Naive thymus-derived CD8-positive, alpha-beta T cell (primary cell): ENCODE measurements at regions not wholly inside any gene's neighbourhood (a gene's known extent, or its start where the extent isn't known, plus 50 kb on each side); places are given as distances from the start of the nearest gene placed in this dataset.
"Not testable (repeated sequence)": the region's sequence is repeated elsewhere in the genome, so short reads cannot be mapped to it uniquely, and the experiment has no call there.

Experiments
- ATAC-seq, 2 donors: fragments of 150-1000 bp; cut with Tn5 transposase in 1 of 2; sonication (Bioruptor Pico), chemical (Tn5 transposase) in 1 of 2; 1 replicate in 1 of 2; 2 replicates in 1 of 2; pipeline ENCODE4 v1.10.0; 2021; ENCODE audit warnings: mild to moderate bottlenecking in 2 of 2, moderate library complexity in 2 of 2
- POLR2A ChIA-PET: fragments of 350-600 bp; sonication (Branson Sonifier 250); formaldehyde crosslinking; loops from one replicate; lab custom pipeline; 2021; ENCODE audit warnings: antibody characterized with exemption; lab: Charles Lee
- DNase-seq, 10 donors: peaks; one replicate each; pipeline versions ENCODE4 v3.0.0 to v3.0.0-alpha.2; 2020 to 2022
- H3K27ac Mint-ChIP-seq, 10 donors: one replicate each; pipeline ENCODE4 v1.8.0; 2020 to 2022; ENCODE audit warnings: mild to moderate bottlenecking in 10 of 10, mixed read lengths in 10 of 10, moderate library complexity in 4 of 10, inconsistent platforms in 1 of 10
- H3K27me3 Mint-ChIP-seq, 5 donors: one replicate each; pipeline ENCODE4 v1.8.0; 2021 to 2022; ENCODE audit warnings: mixed read lengths in 5 of 5
- H3K36me3 Mint-ChIP-seq, 3 donors: one replicate each; pipeline ENCODE4 v1.8.0; 2020 to 2022; ENCODE audit warnings: mixed read lengths in 3 of 3, mild to moderate bottlenecking in 2 of 3, inconsistent platforms in 1 of 3
- H3K4me1 Mint-ChIP-seq, 4 donors: one replicate each; pipeline ENCODE4 v1.8.0; 2021 to 2022; ENCODE audit warnings: mixed read lengths in 4 of 4
- H3K4me3 Mint-ChIP-seq, 10 donors: one replicate each; pipeline ENCODE4 v1.8.0; 2020 to 2022; ENCODE audit warnings: mild to moderate bottlenecking in 10 of 10, mixed read lengths in 10 of 10, moderate library complexity in 6 of 10, inconsistent platforms in 1 of 10
- H3K9me3 Mint-ChIP-seq, 9 donors: one replicate each; pipeline ENCODE4 v1.8.0; 2020 to 2022; ENCODE audit warnings: mixed read lengths in 9 of 9, mild to moderate bottlenecking in 3 of 9, inconsistent platforms in 1 of 9, moderate library complexity in 1 of 9

DNA sequence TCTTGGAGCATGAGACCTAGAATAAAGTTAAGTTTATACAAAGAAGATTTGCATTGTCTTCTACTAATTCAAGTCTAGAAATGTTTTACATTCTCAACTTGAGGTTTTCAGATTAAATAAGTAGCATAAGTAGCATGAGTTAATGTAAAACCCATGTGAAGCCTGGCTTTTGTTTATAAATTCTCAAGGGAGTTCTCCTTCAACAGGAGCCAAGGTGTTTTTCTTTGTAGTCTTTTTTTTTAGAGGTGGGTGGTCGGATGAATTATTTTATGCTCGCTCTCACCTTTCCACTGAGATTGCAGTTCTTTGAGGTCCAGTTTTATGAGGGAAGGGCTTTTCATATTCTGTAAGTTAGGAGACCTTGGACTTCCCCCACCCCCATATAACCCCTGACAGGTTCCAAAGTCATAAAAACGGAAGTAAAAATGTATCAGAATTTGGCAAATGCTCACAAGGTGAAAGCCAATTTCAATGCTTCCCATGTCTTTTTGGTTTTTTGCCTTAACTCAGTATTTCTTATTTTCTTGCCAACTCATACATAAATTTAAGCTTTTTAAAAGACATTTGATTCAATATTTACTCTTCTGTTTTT is 244.3 kb upstream of the ASCC3 start:
- Mint-ChIP-seq H3K4me1 (no peaks in the 10 kb centered on the region), H3K36me3 (no peaks in the 10 kb centered on the region), H3K9me3 (no peaks in the 10 kb centered on the region), H3K27ac (no peak overlapping the region), H3K27me3 (no peaks in the 10 kb centered on the region), H3K4me3 (no peak overlapping the region)
- ATAC-seq (no peak), DNase-seq (no peak)
- POLR2A ChIA-PET: no interaction called here

- H3K27me3 Mint-ChIP-seq: no peaks in the 10 kb centered on the region
These were observed 245.4 kb upstream of the ASCC3 start for GRCh38 chr6:101126501-101126900.

DNA sequence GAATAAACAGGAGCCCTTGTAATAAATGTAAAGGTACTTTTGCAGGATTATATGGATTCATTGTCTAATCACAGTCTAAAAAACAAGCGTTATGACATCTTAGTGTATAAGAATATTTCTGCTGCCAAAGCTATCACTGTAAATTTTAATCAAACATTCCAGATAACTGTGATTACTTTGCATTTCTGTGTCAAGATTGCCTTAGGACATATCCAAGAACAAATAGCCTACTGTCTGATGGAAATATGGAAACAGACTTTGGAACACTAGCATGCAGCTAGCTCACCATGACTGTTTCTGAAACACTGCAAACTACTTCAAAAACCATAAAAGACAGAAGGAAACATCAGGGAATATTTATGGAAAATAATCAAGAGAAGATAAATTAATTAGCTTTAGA is 248.7 kb upstream of the ASCC3 start:
- no peak overlapping the region for H3K4me3 Mint-ChIP-seq
- H3K9me3 Mint-ChIP-seq: no peaks in the 10 kb centered on the region
- H3K4me1 Mint-ChIP-seq: no peaks in the 10 kb centered on the region
- ATAC-seq (no peak), DNase-seq (no peak)
- POLR2A ChIA-PET: interaction anchor here (0.5 kb wide), 1 partner anchor 595 kb away, joined by 3 read pairs; no protein-coding TSS in a partner anchor
- no peak overlapping the region for H3K27ac Mint-ChIP-seq
- no peaks in the 10 kb centered on the region for H3K27me3 Mint-ChIP-seq
- no peaks in the 10 kb centered on the region for H3K36me3 Mint-ChIP-seq

More at GRCh38 chr6:101126501-101126900, 245.4 kb upstream of the ASCC3 start:
- no peak for ATAC-seq
- Mint-ChIP-seq H3K27ac (no peak overlapping the region), H3K9me3 (no peaks in the 10 kb centered on the region), H3K4me3 (no peak overlapping the region), H3K4me1 (no peaks in the 10 kb centered on the region), H3K36me3 (no peaks in the 10 kb centered on the region)
- POLR2A ChIA-PET: no interaction called here
- no peak for DNase-seq

DNA sequence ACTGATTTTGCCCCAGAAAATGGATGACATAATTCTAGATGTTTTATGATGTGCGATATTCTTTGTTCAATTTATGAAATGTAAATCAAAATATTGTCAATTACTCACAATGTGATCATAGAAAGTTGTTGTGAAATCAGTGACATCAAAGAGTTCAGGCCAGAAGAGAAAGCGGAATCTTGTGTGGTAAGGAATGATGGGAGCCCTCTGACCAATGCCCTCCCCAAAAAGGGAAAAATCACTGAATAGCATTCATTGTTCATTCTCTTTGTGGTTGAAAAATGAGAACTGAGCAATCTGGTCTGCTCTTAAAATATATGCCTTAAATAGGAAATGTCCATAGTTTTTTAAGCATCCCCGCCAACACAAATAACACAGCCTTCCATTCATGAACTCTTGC is 247.1 kb upstream of the GRIK2 start:
- no peaks in the 10 kb centered on the region for H3K36me3 Mint-ChIP-seq
- ATAC-seq (no peak), DNase-seq (no peak)
- H3K4me3 Mint-ChIP-seq: no peak overlapping the region
- H3K4me1 Mint-ChIP-seq: no peaks in the 10 kb centered on the region
- H3K9me3 Mint-ChIP-seq: peaks cover 0 to 2% (median 0%) of the 10 kb centered on the region in 9 donors
- POLR2A ChIA-PET: no interaction called here
- no peak overlapping the region for H3K27ac Mint-ChIP-seq
- H3K27me3 Mint-ChIP-seq: no peaks in the 10 kb centered on the region

GRCh38 chr6:101150226-101150625 is 243.3 kb upstream of the GRIK2 start:
- H3K4me3 Mint-ChIP-seq: no peak overlapping the region
- no peaks in the 10 kb centered on the region for H3K36me3 Mint-ChIP-seq
- no peak overlapping the region for H3K27ac Mint-ChIP-seq
- POLR2A ChIA-PET: no interaction called here
- DNase-seq: no peak
- H3K9me3 Mint-ChIP-seq: peaks cover 0 to 2% (median 0%) of the 10 kb centered on the region in 9 donors
- H3K27me3 Mint-ChIP-seq: no peaks in the 10 kb centered on the region
- H3K4me1 Mint-ChIP-seq: no peaks in the 10 kb centered on the region
- no peak for ATAC-seq

GRCh38 chr6:101157638-101158037 is 235.9 kb upstream of the GRIK2 start:
- H3K27ac Mint-ChIP-seq, H3K36me3 Mint-ChIP-seq, POLR2A ChIA-PET, H3K4me1 Mint-ChIP-seq, DNase-seq, H3K27me3 Mint-ChIP-seq, ATAC-seq: not testable (repeated sequence)
- Mint-ChIP-seq H3K9me3 (peaks cover 0 to 16% (median 6%) of the 10 kb centered on the region in 9 donors), H3K4me3 (peak overlapping the region in 1 of 10 donors; percentile 14)

- H3K4me1 Mint-ChIP-seq: no peaks in the 10 kb centered on the region
- no peak for DNase-seq
- no peaks in the 10 kb centered on the region for H3K36me3 Mint-ChIP-seq
- no peak for ATAC-seq
- H3K27me3 Mint-ChIP-seq: peaks cover 0 to 7% (median 0%) of the 10 kb centered on the region in 5 donors
- POLR2A ChIA-PET: no interaction called here
- no peak overlapping the region for H3K4me3 Mint-ChIP-seq
- peaks cover 0 to 10% (median 4%) of the 10 kb centered on the region in 9 donors for H3K9me3 Mint-ChIP-seq
- H3K27ac Mint-ChIP-seq: no peak overlapping the region
These were observed 229.9 kb upstream of the GRIK2 start for GRCh38 chr6:101163611-101164010.

- no peaks in the 10 kb centered on the region for H3K4me1 Mint-ChIP-seq
- no peak for ATAC-seq
- no peak for DNase-seq
- no peak overlapping the region for H3K27ac Mint-ChIP-seq
- H3K27me3 Mint-ChIP-seq: no peaks in the 10 kb centered on the region
- no peak overlapping the region for H3K4me3 Mint-ChIP-seq
- peaks cover 0 to 8% (median 0%) of the 10 kb centered on the region in 3 donors for H3K36me3 Mint-ChIP-seq
- H3K9me3 Mint-ChIP-seq: peaks cover 12 to 31% (median 17%) of the 10 kb centered on the region in 9 donors
- POLR2A ChIA-PET: no interaction called here
These were observed 225.9 kb upstream of the GRIK2 start for GRCh38 chr6:101167638-101168037.

DNA sequence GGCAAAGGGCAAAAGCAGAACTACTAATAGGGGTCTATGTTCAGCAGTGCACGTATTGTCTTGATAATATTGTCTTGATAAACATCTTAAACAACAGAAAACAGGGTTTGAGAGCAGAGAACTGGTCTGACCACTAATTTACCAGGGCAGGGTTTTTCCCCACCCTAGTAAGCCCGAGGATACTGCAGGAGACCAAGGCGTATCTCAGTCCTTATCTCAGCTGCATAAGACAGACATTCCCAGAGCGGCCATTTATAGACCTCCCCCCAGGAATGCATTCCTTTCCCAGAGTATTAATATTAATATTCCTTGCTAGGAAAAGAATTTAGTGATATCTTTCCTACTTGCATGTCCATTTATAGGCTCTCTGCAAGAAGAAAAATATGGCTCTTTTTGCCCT is 222.5 kb upstream of the GRIK2 start:
- ATAC-seq, POLR2A ChIA-PET, DNase-seq, H3K4me3 Mint-ChIP-seq, H3K36me3 Mint-ChIP-seq, H3K27ac Mint-ChIP-seq, H3K4me1 Mint-ChIP-seq, H3K27me3 Mint-ChIP-seq: not testable (repeated sequence)
- peaks cover 13 to 31% (median 18%) of the 10 kb centered on the region in 9 donors for H3K9me3 Mint-ChIP-seq

DNA sequence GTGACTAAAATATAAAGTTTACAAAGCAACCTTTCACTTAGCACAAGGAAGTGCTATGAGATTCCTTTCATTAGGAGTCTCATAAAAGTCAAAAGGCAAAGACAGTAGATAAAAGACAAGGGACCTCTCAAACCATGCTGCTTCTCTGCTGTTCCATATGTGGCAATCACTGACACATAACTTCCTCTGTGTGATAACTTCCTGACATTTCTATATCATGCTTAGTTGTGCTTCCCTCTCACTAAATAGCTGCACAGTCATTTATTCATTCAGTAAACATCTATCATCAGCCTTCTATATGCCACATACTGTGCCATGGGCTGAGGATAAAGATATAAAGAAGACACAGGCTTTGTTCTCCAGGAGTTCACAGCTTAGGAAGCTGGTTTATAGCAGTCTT is 214.8 kb upstream of the GRIK2 start:
- Mint-ChIP-seq H3K9me3 (peaks cover 0 to 4% (median 0%) of the 10 kb centered on the region in 9 donors), H3K4me3 (no peak overlapping the region), H3K27me3 (peaks cover 0 to 2% (median 0%) of the 10 kb centered on the region in 5 donors), H3K36me3 (no peaks in the 10 kb centered on the region), H3K27ac (no peak overlapping the region), H3K4me1 (no peaks in the 10 kb centered on the region)
- POLR2A ChIA-PET: no interaction called here
- no peak for ATAC-seq
- no peak for DNase-seq

DNA sequence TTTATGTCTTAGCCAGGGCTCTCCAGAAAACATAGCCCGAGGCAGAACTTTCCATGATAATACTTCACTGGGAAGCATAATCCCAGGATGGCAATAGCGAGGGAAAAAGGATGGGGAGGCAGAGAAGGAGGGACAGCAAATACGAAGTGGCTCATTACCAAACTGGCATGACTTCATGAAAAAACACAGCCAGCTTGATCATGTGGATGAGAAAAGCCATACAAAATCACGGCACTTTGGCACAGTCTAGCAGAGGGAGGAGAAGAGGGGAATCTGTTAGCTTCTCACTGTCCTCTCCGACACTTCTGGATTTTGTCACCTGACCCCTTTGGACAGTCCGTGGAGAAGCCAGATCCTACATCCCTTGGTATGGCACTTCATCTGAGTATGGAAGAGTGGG is 212.5 kb upstream of the GRIK2 start:
- POLR2A ChIA-PET: no interaction called here
- no peak overlapping the region for H3K27ac Mint-ChIP-seq

GRCh38 chr6:101188285-101188798 is 205.2 kb upstream of the GRIK2 start:
- H3K4me3 Mint-ChIP-seq, DNase-seq, H3K27me3 Mint-ChIP-seq, H3K4me1 Mint-ChIP-seq, H3K36me3 Mint-ChIP-seq, H3K27ac Mint-ChIP-seq, ATAC-seq, POLR2A ChIA-PET: not testable (repeated sequence)
- peaks cover 3 to 28% (median 11%) of the 10 kb centered on the region in 9 donors for H3K9me3 Mint-ChIP-seq

More for the DNA sequence above, 212.5 kb upstream of the GRIK2 start:
- no peaks in the 10 kb centered on the region for H3K27me3 Mint-ChIP-seq
- peaks cover 0 to 3% (median 0%) of the 10 kb centered on the region in 9 donors for H3K9me3 Mint-ChIP-seq
- DNase-seq (no peak), ATAC-seq (no peak)
- no peak overlapping the region for H3K4me3 Mint-ChIP-seq
- no peaks in the 10 kb centered on the region for H3K4me1 Mint-ChIP-seq
- H3K36me3 Mint-ChIP-seq: no peaks in the 10 kb centered on the region

DNA sequence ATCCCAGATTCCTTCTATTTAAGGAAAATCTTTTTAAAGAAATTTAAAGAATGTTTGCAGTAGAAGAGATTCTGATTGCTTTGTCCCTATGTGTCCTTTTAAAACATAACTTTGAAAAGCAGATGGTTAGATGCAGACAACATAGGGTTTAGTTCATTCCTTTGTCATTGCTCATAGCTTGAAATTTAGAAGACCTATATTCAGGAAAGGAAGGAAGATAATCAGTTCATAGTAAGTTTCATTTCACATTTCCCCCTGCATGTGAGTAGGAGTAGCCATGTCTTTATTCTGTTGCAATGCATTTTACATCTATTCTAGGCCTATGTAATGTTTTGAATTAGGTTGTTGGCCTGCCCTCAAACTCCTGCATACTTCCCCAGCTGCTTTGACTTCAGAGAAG is 197.9 kb upstream of the GRIK2 start:
- Mint-ChIP-seq H3K27ac (no peak overlapping the region), H3K36me3 (no peaks in the 10 kb centered on the region), H3K4me3 (no peak overlapping the region), H3K9me3 (peaks cover 0 to 11% (median 8%) of the 10 kb centered on the region in 9 donors), H3K27me3 (peaks cover 0 to 4% (median 0%) of the 10 kb centered on the region in 5 donors), H3K4me1 (no peaks in the 10 kb centered on the region)
- POLR2A ChIA-PET: no interaction called here
- ATAC-seq (no peak), DNase-seq (no peak)

- H3K27me3 Mint-ChIP-seq: peaks cover 0 to 4% (median 0%) of the 10 kb centered on the region in 5 donors
- no peaks in the 10 kb centered on the region for H3K36me3 Mint-ChIP-seq
- H3K4me1 Mint-ChIP-seq: no peaks in the 10 kb centered on the region
- H3K27ac Mint-ChIP-seq: no peak overlapping the region
- ATAC-seq (no peak), DNase-seq (no peak)
- POLR2A ChIA-PET: no interaction called here
- H3K9me3 Mint-ChIP-seq: peaks cover 0 to 10% (median 2%) of the 10 kb centered on the region in 9 donors
- H3K4me3 Mint-ChIP-seq: no peak overlapping the region
These were observed 194.1 kb upstream of the GRIK2 start for GRCh38 chr6:101199441-101199840.
